CD4-positive, CD25-positive, alpha-beta regulatory T cell (primary cell): ENCODE measurements at regions not wholly inside any gene's neighbourhood (a gene's known extent, or its start where the extent isn't known, plus 50 kb on each side); places are given as distances from the start of the nearest gene placed in this dataset.
"Not testable (repeated sequence)": the region's sequence is repeated elsewhere in the genome, so short reads cannot be mapped to it uniquely, and the experiment has no call there.

Experiments
- ATAC-seq, 2 donors: fragments of 150-1000 bp; cut with Tn5 transposase; one replicate each; pipeline ENCODE4 v1.10.0; 2021; ENCODE audit warnings: low read depth in 2 of 2, moderate number of reproducible peaks in 2 of 2, moderate library complexity in 1 of 2
- DNase-seq, 3 donors: peaks; one replicate each; pipeline versions ENCODE4 v3.0.0 to v3.0.0-alpha.2; 2012 to 2022; ENCODE audit warnings: mixed read lengths in 1 of 3
- H3K27ac ChIP-seq: one replicate; pipeline ENCODE4 v1.7.0; 2013; ENCODE audit warnings: mild to moderate bottlenecking, low read length; ENCODE audit not compliant: insufficient read depth, poor library complexity, severe bottlenecking
- H3K27me3 ChIP-seq: one replicate; pipeline ENCODE4 v1.7.0; 2013; ENCODE audit warnings: low read length; ENCODE audit not compliant: control insufficient read depth, insufficient read depth
- H3K36me3 ChIP-seq: one replicate; pipeline ENCODE4 v1.7.0; 2013; ENCODE audit warnings: mild to moderate bottlenecking, low read length, moderate library complexity; ENCODE audit not compliant: control insufficient read depth, insufficient read depth
- H3K4me1 ChIP-seq: 2 replicates; pipeline ENCODE4 v1.7.0; 2013; ENCODE audit warnings: mild to moderate bottlenecking, low read length; ENCODE audit not compliant: insufficient read depth, control insufficient read depth, poor library complexity, severe bottlenecking
- H3K4me3 ChIP-seq: one replicate; pipeline ENCODE4 v1.7.0; 2013; ENCODE audit warnings: low read depth, mild to moderate bottlenecking, low read length, moderate library complexity
- H3K9me3 ChIP-seq, 2 experiments: 1 replicate in 1 of 2; 2 replicates in 1 of 2; pipeline ENCODE4 v1.7.0; 2013; ENCODE audit warnings: low read length in 2 of 2, mild to moderate bottlenecking in 1 of 2, moderate library complexity in 1 of 2; ENCODE audit not compliant: control insufficient read depth in 2 of 2
- H3K27ac Mint-ChIP-seq, 3 donors: one replicate each; pipeline ENCODE4 v1.8.0; 2020 to 2022; ENCODE audit warnings: mild to moderate bottlenecking in 3 of 3, mixed read lengths in 3 of 3, moderate library complexity in 2 of 3
- H3K27me3 Mint-ChIP-seq: one replicate; pipeline ENCODE4 v1.8.0; 2022; ENCODE audit warnings: mild to moderate bottlenecking, mixed read lengths
- H3K36me3 Mint-ChIP-seq: one replicate; pipeline ENCODE4 v1.8.0; 2020; ENCODE audit warnings: mixed read lengths
- H3K4me1 Mint-ChIP-seq, 4 donors: one replicate each; pipeline ENCODE4 v1.8.0; 2020 to 2022; ENCODE audit warnings: mixed read lengths in 4 of 4, mild to moderate bottlenecking in 1 of 4
- H3K4me3 Mint-ChIP-seq, 4 donors: one replicate each; pipeline ENCODE4 v1.8.0; 2020 to 2022; ENCODE audit warnings: mild to moderate bottlenecking in 4 of 4, mixed read lengths in 4 of 4, moderate library complexity in 3 of 4
- H3K9me3 Mint-ChIP-seq, 7 donors: one replicate each; pipeline ENCODE4 v1.8.0; 2020 to 2022; ENCODE audit warnings: mixed read lengths in 7 of 7, mild to moderate bottlenecking in 3 of 7, moderate library complexity in 2 of 7

DNA sequence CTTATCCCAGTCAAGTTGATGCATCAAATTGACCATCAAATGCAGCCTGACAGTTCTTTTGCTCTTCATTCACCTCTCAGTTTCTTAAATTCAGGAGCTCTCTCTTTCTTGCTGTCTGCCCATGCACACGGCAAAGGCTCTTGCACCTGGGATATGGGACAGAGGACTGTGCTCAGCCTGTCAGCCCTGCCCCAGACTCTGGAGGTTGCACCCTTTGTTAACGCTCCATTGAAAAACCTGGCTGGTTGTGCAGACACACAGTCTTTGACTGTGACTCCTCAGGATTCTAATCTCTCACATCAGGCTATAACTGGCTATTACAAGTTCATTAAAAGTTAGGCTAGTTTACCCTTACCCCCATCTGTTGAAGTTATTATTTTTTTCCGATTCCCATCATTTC lies 1032.5 kb downstream of the SOCS6 start:
- no peak overlapping the region for H3K4me3 ChIP-seq
- DNase-seq (no peak), ATAC-seq (no peak)
- H3K27ac ChIP-seq, result no peak overlapping the region
- no peaks in the 10 kb centered on the region for H3K9me3 ChIP-seq
- H3K36me3 Mint-ChIP-seq, result no peaks in the 10 kb centered on the region
- no peaks in the 10 kb centered on the region for H3K27me3 Mint-ChIP-seq
- H3K27me3 ChIP-seq, result no peaks in the 10 kb centered on the region
- no peak overlapping the region for H3K27ac Mint-ChIP-seq
- no peaks in the 10 kb centered on the region for H3K4me1 Mint-ChIP-seq
- no peaks in the 10 kb centered on the region for H3K36me3 ChIP-seq
- H3K4me3 Mint-ChIP-seq, result no peak overlapping the region
- peaks cover 0 to 2% (median 0%) of the 10 kb centered on the region in 7 donors for H3K9me3 Mint-ChIP-seq
- no peaks in the 10 kb centered on the region for H3K4me1 ChIP-seq

DNA sequence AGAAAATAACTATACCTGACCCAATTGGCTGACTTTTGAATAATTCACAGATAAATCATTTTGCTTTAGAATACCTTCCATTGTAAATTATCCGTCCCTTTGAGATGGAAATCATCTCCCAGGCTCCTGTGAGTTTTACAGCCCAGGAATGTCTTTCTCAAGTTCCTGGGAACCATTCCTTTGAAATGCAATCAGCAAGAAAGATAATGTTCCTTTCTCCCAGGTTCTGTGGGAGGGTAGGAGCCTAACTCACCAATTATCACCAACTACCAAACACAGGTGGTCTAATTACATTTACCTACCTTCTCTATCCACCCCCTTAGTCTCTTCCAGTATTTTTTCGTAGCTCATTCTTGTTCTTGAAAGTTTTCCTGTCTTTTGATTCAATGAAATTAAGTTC lies 1016.0 kb downstream of the SOCS6 start:
- Histone ChIP-seq H3K27me3 (no peaks in the 10 kb centered on the region), H3K36me3 (no peaks in the 10 kb centered on the region), H3K9me3 (no peaks in the 10 kb centered on the region), H3K4me3 (no peak overlapping the region), H3K4me1 (no peaks in the 10 kb centered on the region), H3K27ac (no peak overlapping the region)
- H3K27ac Mint-ChIP-seq, result no peak overlapping the region
- no peaks in the 10 kb centered on the region for H3K36me3 Mint-ChIP-seq
- no peak overlapping the region for H3K4me3 Mint-ChIP-seq
- H3K9me3 Mint-ChIP-seq, result peaks cover 0 to 4% (median 2%) of the 10 kb centered on the region in 7 donors
- no peak for ATAC-seq
- H3K27me3 Mint-ChIP-seq, result no peaks in the 10 kb centered on the region
- H3K4me1 Mint-ChIP-seq, result no peaks in the 10 kb centered on the region
- DNase-seq, result no peak

DNA sequence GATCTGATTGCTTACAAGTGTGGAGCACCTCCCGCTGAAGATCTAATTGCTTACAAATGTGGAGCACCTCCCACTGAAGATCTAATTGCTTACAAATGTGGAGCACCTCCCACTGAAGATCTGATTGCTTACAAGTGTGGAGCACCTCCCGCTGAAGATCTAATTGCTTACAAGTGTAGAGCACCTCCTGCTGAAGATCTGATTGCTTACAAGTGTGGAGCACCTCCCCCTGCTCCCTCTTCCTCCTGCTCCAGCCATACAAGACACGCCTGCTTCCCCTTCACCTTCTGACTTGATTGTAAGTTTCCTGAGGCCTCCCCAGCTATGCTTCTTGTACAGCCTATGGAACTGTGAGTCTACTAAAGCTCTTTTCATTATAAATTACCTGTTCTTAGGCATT lies 1014.9 kb downstream of the SOCS6 start:
- not testable (repeated sequence) for H3K9me3 Mint-ChIP-seq, ATAC-seq

DNA sequence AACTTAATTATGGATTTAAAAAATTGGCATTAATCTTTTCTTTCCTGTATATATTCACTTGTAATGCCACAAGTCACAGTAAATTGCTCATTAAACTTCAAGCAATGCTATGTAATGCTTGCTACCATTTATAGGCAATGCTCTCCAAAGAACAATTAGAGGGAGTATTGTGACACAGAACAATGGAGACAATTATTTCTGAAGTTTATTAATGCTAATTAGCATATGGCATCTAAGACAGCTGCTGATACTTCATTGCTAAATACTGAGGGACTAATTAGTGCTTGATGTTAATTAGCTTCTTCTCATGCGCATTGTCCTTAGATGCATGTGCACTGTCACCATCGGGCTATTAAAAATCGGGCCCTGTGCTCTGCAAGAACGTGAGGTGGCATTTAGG lies 1012.8 kb downstream of the SOCS6 start:
- Mint-ChIP-seq H3K4me1 (no peaks in the 10 kb centered on the region), H3K9me3 (peaks cover 0 to 4% (median 0%) of the 10 kb centered on the region in 7 donors), H3K27ac (no peak overlapping the region), H3K36me3 (no peaks in the 10 kb centered on the region), H3K4me3 (no peak overlapping the region), H3K27me3 (no peaks in the 10 kb centered on the region)
- Histone ChIP-seq H3K9me3 (no peaks in the 10 kb centered on the region), H3K4me1 (no peaks in the 10 kb centered on the region), H3K27ac (no peak overlapping the region), H3K36me3 (no peaks in the 10 kb centered on the region), H3K4me3 (no peak overlapping the region), H3K27me3 (no peaks in the 10 kb centered on the region)
- no peak for ATAC-seq
- no peak for DNase-seq

More for the DNA sequence above, 1014.9 kb downstream of the SOCS6 start:
- not testable (repeated sequence) for H3K27me3 ChIP-seq, H3K27ac ChIP-seq, H3K4me1 Mint-ChIP-seq, H3K27ac Mint-ChIP-seq, DNase-seq, H3K27me3 Mint-ChIP-seq, H3K4me3 Mint-ChIP-seq, H3K36me3 ChIP-seq, H3K4me1 ChIP-seq, H3K36me3 Mint-ChIP-seq, H3K4me3 ChIP-seq, H3K9me3 ChIP-seq

DNA sequence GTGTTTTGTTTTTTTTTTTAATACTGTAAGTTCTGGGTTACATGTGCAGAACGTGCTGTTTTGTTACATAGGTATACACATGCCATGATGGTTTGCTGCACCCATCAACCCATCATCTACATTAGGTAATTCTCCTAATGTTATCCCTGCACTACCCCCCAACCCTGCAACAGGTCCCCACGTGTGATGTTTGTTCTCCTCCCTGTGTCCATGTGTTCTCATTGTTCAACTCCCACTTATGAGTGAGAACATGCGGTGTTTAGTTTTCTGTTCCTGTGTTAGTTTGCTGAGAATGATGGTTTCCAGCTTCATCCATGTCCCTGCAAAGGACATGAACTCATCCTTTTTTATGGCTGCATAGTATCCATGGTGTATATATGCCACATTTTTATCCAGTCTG lies 1005.4 kb downstream of the SOCS6 start:
- H3K4me1 Mint-ChIP-seq, H3K4me3 Mint-ChIP-seq, H3K27ac Mint-ChIP-seq, DNase-seq, H3K36me3 Mint-ChIP-seq, H3K4me3 ChIP-seq, H3K27ac ChIP-seq, H3K4me1 ChIP-seq, H3K36me3 ChIP-seq, ATAC-seq, H3K27me3 Mint-ChIP-seq, H3K27me3 ChIP-seq, H3K9me3 Mint-ChIP-seq, H3K9me3 ChIP-seq: not testable (repeated sequence)

DNA sequence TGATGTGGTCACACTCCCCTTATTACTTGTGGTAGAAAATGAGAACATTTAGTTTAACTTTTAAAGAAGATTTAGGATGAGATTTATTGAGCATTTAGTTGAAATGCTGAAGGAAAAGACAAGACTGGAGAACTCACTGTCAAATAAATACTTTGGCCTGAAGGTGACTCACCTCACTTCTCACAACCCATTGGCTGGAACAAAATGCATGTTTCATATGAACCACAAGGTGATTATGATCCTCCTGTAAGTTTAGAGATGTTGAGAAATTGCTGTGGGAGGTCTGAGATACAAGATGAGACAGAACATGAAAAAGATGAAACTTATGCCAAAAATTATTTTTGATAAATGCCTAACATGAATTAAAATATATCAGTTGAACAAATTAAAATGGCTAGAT lies 1004.5 kb downstream of the SOCS6 start:
- Mint-ChIP-seq H3K27me3 (no peaks in the 10 kb centered on the region), H3K9me3 (peaks cover 0 to 2% (median 0%) of the 10 kb centered on the region in 7 donors), H3K4me1 (no peaks in the 10 kb centered on the region), H3K27ac (no peak overlapping the region), H3K4me3 (no peak overlapping the region), H3K36me3 (no peaks in the 10 kb centered on the region)
- no peak for DNase-seq
- Histone ChIP-seq H3K4me1 (no peaks in the 10 kb centered on the region), H3K4me3 (no peak overlapping the region), H3K27me3 (no peaks in the 10 kb centered on the region), H3K36me3 (no peaks in the 10 kb centered on the region), H3K27ac (no peak overlapping the region), H3K9me3 (no peaks in the 10 kb centered on the region)
- ATAC-seq, result no peak

DNA sequence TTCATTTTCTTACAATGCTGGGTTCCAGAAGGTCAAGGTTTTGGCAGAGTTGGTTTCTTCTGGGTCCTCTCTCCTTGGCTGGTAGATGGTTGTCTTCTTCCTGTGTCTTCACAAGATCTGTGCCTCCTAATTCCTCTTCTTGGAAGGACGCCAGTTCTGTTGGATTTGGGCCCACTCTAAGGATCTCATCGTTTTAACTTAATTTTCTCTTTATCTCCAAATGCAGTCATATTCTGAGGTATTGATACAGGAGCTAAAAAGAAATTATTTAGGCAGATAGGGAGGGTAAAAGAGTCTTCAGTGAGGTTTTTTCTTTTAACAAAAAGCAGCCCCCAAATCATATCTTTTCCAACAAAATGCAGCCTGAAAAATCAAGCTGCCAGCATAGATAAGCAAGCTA lies 998.4 kb downstream of the SOCS6 start:
- H3K4me1 ChIP-seq, result no peaks in the 10 kb centered on the region
- H3K9me3 Mint-ChIP-seq, result peaks cover 0 to 4% (median 3%) of the 10 kb centered on the region in 7 donors
- no peaks in the 10 kb centered on the region for H3K27me3 ChIP-seq
- ATAC-seq, result no peak
- no peak overlapping the region for H3K4me3 Mint-ChIP-seq
- no peaks in the 10 kb centered on the region for H3K27me3 Mint-ChIP-seq
- no peak overlapping the region for H3K27ac Mint-ChIP-seq
- H3K4me1 Mint-ChIP-seq, result no peaks in the 10 kb centered on the region
- DNase-seq, result no peak
- H3K4me3 ChIP-seq, result no peak overlapping the region
- no peaks in the 10 kb centered on the region for H3K36me3 Mint-ChIP-seq
- no peaks in the 10 kb centered on the region for H3K36me3 ChIP-seq
- no peak overlapping the region for H3K27ac ChIP-seq
- H3K9me3 ChIP-seq, result no peaks in the 10 kb centered on the region

DNA sequence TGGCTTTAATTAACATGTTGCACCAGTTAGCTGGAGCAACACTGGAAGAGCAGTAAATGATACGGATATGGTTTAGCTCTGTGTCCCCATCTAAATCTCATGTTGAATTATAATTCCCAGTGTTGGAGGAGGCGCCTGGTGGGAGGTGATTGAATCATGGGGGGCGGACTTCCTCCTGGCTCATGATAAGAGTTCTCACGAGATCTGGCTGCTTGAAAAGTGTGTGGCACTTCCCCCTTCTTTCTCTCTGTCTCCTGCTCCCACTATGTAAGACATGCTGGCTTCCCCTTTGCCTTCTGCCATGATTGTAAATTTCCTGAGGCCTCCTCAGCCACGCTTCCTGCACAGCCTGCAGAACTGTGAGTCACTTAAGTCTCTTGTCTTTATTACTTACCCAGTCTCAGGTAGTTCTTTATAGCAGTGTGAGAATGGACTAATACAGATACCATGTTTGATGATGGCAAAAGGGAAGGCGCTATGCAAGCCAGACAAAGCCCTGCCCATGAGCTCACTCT lies 963.6 kb downstream of the SOCS6 start:
- DNase-seq (no peak), ATAC-seq (no peak)
- Histone ChIP-seq H3K4me3 (no peak overlapping the region), H3K36me3 (no peaks in the 10 kb centered on the region), H3K4me1 (no peaks in the 10 kb centered on the region), H3K27me3 (no peaks in the 10 kb centered on the region), H3K27ac (no peak overlapping the region), H3K9me3 (no peaks in the 10 kb centered on the region)
- no peak overlapping the region for H3K27ac Mint-ChIP-seq
- H3K4me1 Mint-ChIP-seq, result no peaks in the 10 kb centered on the region
- no peaks in the 10 kb centered on the region for H3K36me3 Mint-ChIP-seq
- H3K27me3 Mint-ChIP-seq, result no peaks in the 10 kb centered on the region
- H3K9me3 Mint-ChIP-seq, result peaks cover 0 to 4% (median 0%) of the 10 kb centered on the region in 7 donors
- H3K4me3 Mint-ChIP-seq, result no peak overlapping the region
